ENCODE measurements at regions not wholly inside any gene's neighbourhood (a gene's known extent, or its start where the extent isn't known, plus 50 kb on each side); places are given as distances from the start of the nearest gene placed in this dataset.
A peak's percentile ranks its signal among the peaks of the same experiment; 100 is the strongest.
"Not testable (repeated sequence)": the region's sequence is repeated elsewhere in the genome, so short reads cannot be mapped to it uniquely, and the experiment has no call there.

GRCh38 chr9:81058782-81059181, 630.6 kb downstream of the TLE1 start:
- DNase-seq = no peak

- no peak for DNase-seq
These were observed 635.9 kb downstream of the TLE1 start for GRCh38 chr9:81053298-81054025.

- DNase-seq = no peak
These were observed 636.5 kb downstream of the TLE1 start for GRCh38 chr9:81052846-81053245.

GRCh38 chr9:81047280-81047679, 642.1 kb downstream of the TLE1 start:
- DNase-seq = no peak

- no peak for DNase-seq
These were observed 643.7 kb downstream of the TLE1 start for GRCh38 chr9:81045658-81046057.

GRCh38 chr9:81037889-81038288, 651.5 kb downstream of the TLE1 start:
- no peak for DNase-seq

- no peak for DNase-seq
These were observed 653.7 kb downstream of the TLE1 start for GRCh38 chr9:81035601-81036000.

GRCh38 chr9:81035171-81035570, 654.2 kb downstream of the TLE1 start:
- DNase-seq = no peak

GRCh38 chr9:81032831-81033230, 656.5 kb downstream of the TLE1 start:
- DNase-seq = no peak

GRCh38 chr9:81032030-81032572, 657.2 kb downstream of the TLE1 start:
- no peak for DNase-seq

- no peak for DNase-seq
These were observed 657.8 kb downstream of the TLE1 start for GRCh38 chr9:81031422-81032029.

GRCh38 chr9:81030027-81030426, 659.3 kb downstream of the TLE1 start:
- DNase-seq = no peak

GRCh38 chr9:81028504-81028903, 660.8 kb downstream of the TLE1 start:
- no peak for DNase-seq

GRCh38 chr9:81022177-81022576, 667.2 kb downstream of the TLE1 start:
- no peak for DNase-seq

- not testable (repeated sequence) for DNase-seq
These were observed 674.4 kb downstream of the TLE1 start for GRCh38 chr9:81014945-81015344.

- DNase-seq = not testable (repeated sequence)
These were observed 676.2 kb downstream of the TLE1 start for GRCh38 chr9:81013191-81013590.

- DNase-seq = no peak
These were observed 686.4 kb downstream of the TLE1 start for GRCh38 chr9:81002906-81003305.

- DNase-seq = peak; percentile 4
These were observed 687.1 kb downstream of the TLE1 start for GRCh38 chr9:81002242-81002641.

GRCh38 chr9:80995759-80996158, 693.6 kb downstream of the TLE1 start:
- DNase-seq = no peak

- no peak for DNase-seq
These were observed 694.5 kb downstream of the TLE1 start for GRCh38 chr9:80994892-80995291.

GRCh38 chr9:80985595-80985994, 703.8 kb downstream of the TLE1 start:
- not testable (repeated sequence) for DNase-seq

- no peak for DNase-seq
These were observed 712.9 kb downstream of the TLE1 start for GRCh38 chr9:80976403-80976802.

- DNase-seq = not testable (repeated sequence)
These were observed 719.0 kb downstream of the TLE1 start for GRCh38 chr9:80970377-80970776.

- no peak for DNase-seq
These were observed 720.7 kb downstream of the TLE1 start for GRCh38 chr9:80968611-80969010.

- DNase-seq = no peak
These were observed 724.4 kb downstream of the TLE1 start for GRCh38 chr9:80964914-80965313.

Measured in activated CD4-positive, alpha-beta T cell treated with anti-CD3 and anti-CD28 coated beads, Interleukin-2, Interleukin-6, amounts not matched to agents 100 ng/mL and 50 ng/mL, durations not matched to agents 16 hours and 8 hours (primary cell).